H1 (cell line): ENCODE measurements at regions not wholly inside any gene's neighbourhood (a gene's known extent, or its start where the extent isn't known, plus 50 kb on each side); places are given as distances from the start of the nearest gene placed in this dataset.
A peak's percentile ranks its signal among the peaks of the same experiment; 100 is the strongest.

ENCODE experiments used
- CTCF ChIA-PET: fragments of 300-600 bp; sonication (Branson Sonifier 250); formaldehyde crosslinking; loops from one replicate; lab custom pipeline; 2021; ENCODE audit not compliant: partially characterized antibody; lab: Charles Lee
- POLR2A ChIA-PET: fragments of 300-600 bp; sonication (Branson Sonifier 250); formaldehyde crosslinking; loops from one replicate; lab custom pipeline; 2021; ENCODE audit warnings: inconsistent platforms; ENCODE audit not compliant: partially characterized antibody; lab: Charles Lee
- DNase-seq, 2 experiments: peaks; one replicate each; pipeline versions ENCODE4 v3.0.0 to v3.0.0-alpha.2; 2010 to 2022; ENCODE audit warnings: low spot score in 2 of 2, low read depth in 1 of 2, mixed read lengths in 1 of 2
- FAIRE-seq: peaks from 2 replicates; lab custom pipeline; 2011; peaks lifted over from hg19 to GRCh38; lab: Jason Lieb, UNC
- H2AFZ ChIP-seq: 2 replicates; pipeline ENCODE4 v1.8.1; 2012; ENCODE audit warnings: low read length, inconsistent platforms
- H2AK5ac ChIP-seq: 2 replicates; pipeline ENCODE4 v1.6.1; 2013; ENCODE audit warnings: low read depth, low read length
- H2BK120ac ChIP-seq: replicated peaks from 2 replicates; pipeline ENCODE3; 2013; ENCODE audit warnings: low read depth, low read length, inconsistent platforms
- H2BK12ac ChIP-seq: 2 replicates; pipeline ENCODE4 v1.6.1; 2013; ENCODE audit warnings: low read depth, low read length
- H2BK15ac ChIP-seq: 2 replicates; pipeline ENCODE4 v1.6.1; 2013; ENCODE audit warnings: low read length
- H2BK20ac ChIP-seq: 2 replicates; pipeline ENCODE4 v1.6.1; 2013; ENCODE audit warnings: low read length
- H2BK5ac ChIP-seq: 2 replicates; pipeline ENCODE4 v1.6.1; 2013; ENCODE audit warnings: low read depth, low read length
- H3K14ac ChIP-seq: 2 replicates; pipeline ENCODE4 v1.6.1; 2013; ENCODE audit warnings: inconsistent platforms; ENCODE audit not compliant: insufficient read length
- H3K18ac ChIP-seq: 2 replicates; pipeline ENCODE4 v1.6.1; 2013; ENCODE audit warnings: low read length; ENCODE audit errors: extremely low read depth
- H3K23ac ChIP-seq: 2 replicates; pipeline ENCODE4 v1.6.1; 2013; ENCODE audit warnings: inconsistent platforms; ENCODE audit not compliant: insufficient read length
- H3K23me2 ChIP-seq: 2 replicates; pipeline ENCODE4 v1.6.1; 2013; ENCODE audit warnings: low read depth, low read length
- H3K27ac ChIP-seq: 2 replicates; pipeline ENCODE4 v1.6.1; 2011; ENCODE audit warnings: low read depth, low read length, inconsistent platforms
- H3K27me3 ChIP-seq, 4 experiments: replicated peaks in 1 of 4; 1 replicate in 1 of 4; 2 replicates in 3 of 4; pipeline versions ENCODE4 v1.6.1 to v1.8.1; 2011 to 2013; ENCODE audit warnings: low read length in 3 of 4, mild to moderate bottlenecking in 3 of 4, inconsistent platforms in 2 of 4, mixed read lengths in 2 of 4, moderate library complexity in 1 of 4; ENCODE audit not compliant: control insufficient read depth in 3 of 4, insufficient read depth in 3 of 4; ENCODE audit errors: extremely low read depth in 1 of 4
- H3K36me3 ChIP-seq, 4 experiments: 2 replicates each; pipeline versions ENCODE4 v1.6.1 to v1.8.1; 2011 to 2013; ENCODE audit warnings: mild to moderate bottlenecking in 4 of 4, low read length in 3 of 4, moderate library complexity in 2 of 4, control low read depth in 1 of 4, inconsistent platforms in 1 of 4; ENCODE audit not compliant: insufficient read depth in 4 of 4, control insufficient read depth in 2 of 4
- H3K4ac ChIP-seq: replicated peaks from 2 replicates; pipeline ENCODE3; 2013; ENCODE audit warnings: low read length, low read depth, mixed read lengths, inconsistent platforms; ENCODE audit not compliant: insufficient read length
- H3K4me1 ChIP-seq, 4 experiments: replicated peaks in 1 of 4; 1 replicate in 1 of 4; 2 replicates in 3 of 4; pipeline versions ENCODE4 v1.6.1 to v1.8.1; 2011 to 2013; ENCODE audit warnings: low read length in 3 of 4, inconsistent platforms in 2 of 4, mixed read lengths in 1 of 4; ENCODE audit not compliant: insufficient read depth in 4 of 4, control insufficient read depth in 3 of 4
- H3K4me2 ChIP-seq, 2 experiments: 2 replicates each; pipeline versions ENCODE4 v1.6.1 to v1.8.1; 2011 to 2013; ENCODE audit warnings: low read depth in 2 of 2, low read length in 2 of 2, control low read depth in 1 of 2, inconsistent platforms in 1 of 2, mild to moderate bottlenecking in 1 of 2; ENCODE audit not compliant: insufficient read depth in 1 of 2
- H3K4me3 ChIP-seq, 4 experiments: fragments of 200-600, 300-600 bp in 1 of 4; sonication (generic), shearing (Covaris generic), sonication (Bioruptor Twin) in 1 of 4; 2 replicates each; pipeline versions ENCODE4 v1.5.1 to v1.8.1; 2011 to 2016; ENCODE audit warnings: low read length in 4 of 4, low read depth in 3 of 4, control low read depth in 2 of 4, inconsistent platforms in 2 of 4, mild to moderate bottlenecking in 2 of 4, mixed read lengths in 1 of 4, moderate library complexity in 1 of 4; ENCODE audit not compliant: insufficient read depth in 2 of 4; ENCODE audit errors: extremely low read depth in 1 of 4
- H3K56ac ChIP-seq: replicated peaks from 2 replicates; pipeline ENCODE3; 2013; ENCODE audit warnings: low read depth, mild to moderate bottlenecking, mixed read lengths, low read length, inconsistent platforms; ENCODE audit not compliant: insufficient read length
- H3K79me1 ChIP-seq: 2 replicates; pipeline ENCODE4 v1.6.1; 2013; ENCODE audit warnings: low read depth, low read length, control low read depth
- H3K79me2 ChIP-seq, 2 experiments: 2 replicates each; pipeline versions ENCODE4 v1.6.1 to v1.8.1; 2012 to 2013; ENCODE audit warnings: low read length in 2 of 2, mild to moderate bottlenecking in 2 of 2, inconsistent platforms in 1 of 2; ENCODE audit not compliant: insufficient read depth in 2 of 2, control insufficient read depth in 1 of 2
- H3K9ac ChIP-seq, 4 experiments: replicated peaks in 1 of 4; 1 replicate in 1 of 4; 2 replicates in 3 of 4; pipeline versions ENCODE4 v1.6.1 to v1.8.1; 2011 to 2013; ENCODE audit warnings: low read depth in 3 of 4, low read length in 3 of 4, control low read depth in 2 of 4, mild to moderate bottlenecking in 2 of 4, moderate library complexity in 2 of 4, inconsistent platforms in 1 of 4; ENCODE audit errors: extremely low read depth in 1 of 4
- H3K9me3 ChIP-seq, 2 experiments: 2 replicates each; pipeline versions ENCODE4 v1.6.1 to v1.8.1; 2012 to 2013; ENCODE audit warnings: mild to moderate bottlenecking in 2 of 2, moderate library complexity in 2 of 2, control low read depth in 1 of 2, inconsistent platforms in 1 of 2, low read depth in 1 of 2, low read length in 1 of 2, mixed read lengths in 1 of 2; ENCODE audit not compliant: insufficient read depth in 2 of 2
- H4K20me1 ChIP-seq, 2 experiments: replicated peaks in 1 of 2; 2 replicates each; pipeline versions ENCODE3 to v1.8.1; 2011 to 2013; ENCODE audit warnings: inconsistent platforms in 2 of 2, low read length in 2 of 2, mild to moderate bottlenecking in 1 of 2; ENCODE audit not compliant: insufficient read depth in 2 of 2, control insufficient read depth in 1 of 2
- H4K5ac ChIP-seq: 2 replicates; pipeline ENCODE4 v1.6.1; 2013; ENCODE audit warnings: low read length, low read depth, mixed read lengths, inconsistent platforms; ENCODE audit not compliant: insufficient read length
- H4K8ac ChIP-seq: 2 replicates; pipeline ENCODE4 v1.8.0; 2013; ENCODE audit warnings: mild to moderate bottlenecking, moderate library complexity, low read length, inconsistent platforms; ENCODE audit not compliant: insufficient read depth; ENCODE audit errors: extremely low read depth
- H4K91ac ChIP-seq: replicated peaks from 2 replicates; pipeline ENCODE3; 2013; ENCODE audit warnings: low read length, mixed read lengths, inconsistent platforms; ENCODE audit not compliant: insufficient read length
- ATF2 ChIP-seq: IDR thresholded peaks from 2 replicates; pipeline ENCODE4 v1.6.1; 2012; ENCODE audit warnings: low read length, inconsistent platforms
- BRCA1 ChIP-seq: IDR thresholded peaks from 2 replicates; pipeline ENCODE4 v1.6.1; 2012; ENCODE audit warnings: low read depth, low read length, improper control_type of control experiment
- CBX5 ChIP-seq: fragments of 300-800, 300-1000 bp; sonication (generic); IDR thresholded peaks from 2 replicates; pipeline ENCODE4 v1.7.1; 2016; ENCODE audit warnings: antibody characterized with exemption, low read length, low read depth
- CBX8 ChIP-seq: fragments of 300-800, 300-1000 bp; sonication (generic); IDR thresholded peaks from 2 replicates; pipeline ENCODE4 v1.7.1; 2016; ENCODE audit warnings: low read depth, low read length, borderline replicate concordance
- CTBP2 ChIP-seq: IDR thresholded peaks from 2 replicates; pipeline ENCODE4 v1.7.0; 2011; ENCODE audit warnings: borderline replicate concordance, mild to moderate bottlenecking, moderate library complexity, mixed read lengths, low read length; ENCODE audit not compliant: insufficient read depth, insufficient read length
- FOSL1 ChIP-seq: IDR thresholded peaks from 2 replicates; pipeline ENCODE4 v1.6.1; 2011; ENCODE audit warnings: mild to moderate bottlenecking, low read depth, low read length, moderate library complexity; ENCODE audit not compliant: insufficient read depth
- HDAC2 ChIP-seq, 2 experiments: fragments of 300-600 bp in 1 of 2; sonication (generic) in 1 of 2; IDR thresholded peaks; 2 replicates each; pipeline ENCODE4 v1.6.1; 2011 to 2012; ENCODE audit warnings: low read depth in 2 of 2, low read length in 2 of 2, mild to moderate bottlenecking in 2 of 2, moderate library complexity in 2 of 2, borderline replicate concordance in 1 of 2, inconsistent platforms in 1 of 2
- JUN ChIP-seq: IDR thresholded peaks from 2 replicates; pipeline ENCODE4 v1.6.1; 2011; ENCODE audit warnings: low read depth, mild to moderate bottlenecking, improper control_type of control experiment, low read length
- MAFK ChIP-seq: IDR thresholded peaks from 2 replicates; pipeline ENCODE4 v1.6.1; 2012; ENCODE audit warnings: low read depth, mild to moderate bottlenecking, improper control_type of control experiment, low read length
- NRF1 ChIP-seq: IDR thresholded peaks from 2 replicates; pipeline ENCODE4 v1.6.1; 2011; ENCODE audit warnings: mild to moderate bottlenecking, low read depth, low read length, improper control_type of control experiment
- SP2 ChIP-seq: IDR thresholded peaks from 2 replicates; pipeline ENCODE4 v1.6.1; 2012; ENCODE audit warnings: mild to moderate bottlenecking, low read length, inconsistent platforms
- SP4 ChIP-seq: IDR thresholded peaks from 2 replicates; pipeline ENCODE4 v1.6.1; 2012; ENCODE audit warnings: low read length, inconsistent platforms
- TAF1 ChIP-seq: IDR thresholded peaks from 2 replicates; pipeline ENCODE4 v1.6.1; 2011; ENCODE audit warnings: mild to moderate bottlenecking, low read depth, low read length
- TCF12 ChIP-seq: IDR thresholded peaks from 2 replicates; pipeline ENCODE4 v1.6.1; 2011; ENCODE audit warnings: low read depth, mild to moderate bottlenecking, low read length
- WGBS, 2 experiments: shearing (Covaris generic) in 1 of 2; methylation state at CpG; one replicate each; pipeline versions ENCODE4 v1.1.6 to v1.1.7; 2013 to 2015; ENCODE audit warnings: low lambda C conversion rate in 2 of 2, mixed read lengths in 2 of 2, inconsistent platforms in 1 of 2, low coverage in 1 of 2, missing lambda C conversion rate in 1 of 2; ENCODE audit not compliant: insufficient replicate concordance in 2 of 2, insufficient coverage in 1 of 2, insufficient read length in 1 of 2; ENCODE audit errors: extremely low coverage in 1 of 2, missing lambda C conversion rate in 1 of 2; 5-methylcytosine and 5-hydroxymethylcytosine counted together

- FAIRE-seq = no peak
- Histone ChIP-seq H3K18ac (no peak overlapping the region), H2AK5ac (no peak overlapping the region), H4K91ac (no peak overlapping the region), H4K8ac (no peak overlapping the region), H3K4me2 (no peak overlapping the region), H3K9ac (peak overlapping the region in 1 of 4 experiments; percentile 8; a peak in 2 of 7 replicates), H3K56ac (no peak overlapping the region), H3K36me3 (no peaks in the 10 kb centered on the region), H2BK12ac (no peak overlapping the region), H3K27me3 (peaks cover 0 to 1% (median 0%) of the 10 kb centered on the region in 4 experiments; a peak in 1 of 7 replicates), H3K79me2 (no peaks in the 10 kb centered on the region), H3K4me1 (no peaks in the 10 kb centered on the region), H2BK120ac (no peak overlapping the region), H3K9me3 (no peaks in the 10 kb centered on the region), H3K23me2 (no peaks in the 10 kb centered on the region), H2BK15ac (no peak overlapping the region), H2AFZ (no peak overlapping the region), H4K20me1 (no peaks in the 10 kb centered on the region), H3K23ac (no peak overlapping the region), H3K14ac (no peak overlapping the region), H3K27ac (no peak overlapping the region), H4K5ac (no peak overlapping the region), H2BK5ac (no peak overlapping the region), H3K4ac (no peak overlapping the region), H3K79me1 (no peaks in the 10 kb centered on the region), H3K4me3 (no peak overlapping the region), H2BK20ac (no peak overlapping the region)
- WGBS, 2 experiments = 85% methylated on average over 3 of the region's 3 CpGs; no CpG with 5 or more reads in 1 of the 2 experiments
- CTCF ChIA-PET = interaction anchor here (1.3 kb wide), 1 partner anchor 9 kb away, joined by 4 read pairs; no protein-coding TSS in a partner anchor
- TF ChIP-seq JUN (no peak), ATF2 (no peak), TCF12 (no peak), FOSL1 (no peak), NRF1 (no peak), CTBP2 (no peak), SP4 (no peak), CBX8 (no peak), MAFK (no peak), CBX5 (no peak), TAF1 (no peak), HDAC2 (IDR thresholded peaks at IDR 0.05; ENCODE audit: borderline replicate concordance in 1 of 2, low read depth in 2 of 2, low read length in 2 of 2) (no peak), BRCA1 (no peak), SP2 (no peak)
- DNase-seq = no peak
- POLR2A ChIA-PET = no interaction called here
Observed at GRCh38 chr14:47730296-47730695, 54.9 kb upstream of the MDGA2 start.
